ENCODE measurements at regions not wholly inside any gene's neighbourhood (a gene's known extent, or its start where the extent isn't known, plus 50 kb on each side); places are given as distances from the start of the nearest gene placed in this dataset.

DNA sequence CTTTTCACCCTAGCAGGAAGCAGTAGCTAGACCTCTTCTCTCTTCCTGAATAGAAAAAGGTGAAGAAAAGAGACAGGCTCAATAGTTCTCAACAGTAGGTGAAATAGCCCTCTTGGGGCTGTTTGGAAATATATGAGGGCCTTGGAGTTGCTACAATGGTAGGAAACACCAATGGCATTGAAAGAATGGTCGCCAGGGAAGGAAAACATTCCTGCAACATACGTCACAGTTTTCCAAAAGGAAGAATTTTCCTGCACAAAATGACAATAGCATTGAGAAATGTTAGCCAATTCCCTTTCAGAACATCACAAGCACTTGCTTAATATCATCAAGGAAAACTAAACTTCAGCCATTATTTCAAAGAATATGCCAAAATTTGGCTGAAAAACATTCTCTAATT, 484.5 kb downstream of the IGSF11 start:
- ATAC-seq (no peak), DNase-seq (ENCODE audit: low spot score in 2 of 2) (no peak)
- Mint-ChIP-seq H3K27ac (no peak overlapping the region), H3K36me3 (no peaks in the 10 kb centered on the region), H3K9me3 (peaks cover 0 to 1% of the 10 kb centered on the region in 2 donors)

DNA sequence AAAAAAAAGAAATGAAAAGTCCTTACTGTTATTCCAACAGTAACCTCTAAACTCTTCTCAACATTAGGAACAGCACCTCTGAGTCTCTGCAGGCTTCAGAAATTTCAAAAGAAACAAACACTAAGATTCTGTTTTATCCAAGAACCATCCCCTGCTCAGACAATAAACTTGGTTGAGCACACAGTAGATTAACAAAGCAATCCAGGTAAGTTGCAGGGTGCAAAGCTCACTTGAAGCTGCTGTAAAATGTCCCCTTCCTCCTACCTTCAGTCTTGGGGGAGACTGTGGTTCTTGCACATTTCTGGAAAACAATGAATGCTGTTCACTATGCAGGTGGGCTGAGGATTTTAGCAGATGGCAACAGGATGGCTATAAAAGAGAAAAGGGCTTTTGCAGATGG, 484.1 kb downstream of the IGSF11 start:
- no peak for ATAC-seq
- Mint-ChIP-seq H3K9me3 (no peaks in the 10 kb centered on the region), H3K27ac (no peak overlapping the region), H3K36me3 (no peaks in the 10 kb centered on the region)
- no peak for DNase-seq (ENCODE audit: low spot score in 2 of 2)

DNA sequence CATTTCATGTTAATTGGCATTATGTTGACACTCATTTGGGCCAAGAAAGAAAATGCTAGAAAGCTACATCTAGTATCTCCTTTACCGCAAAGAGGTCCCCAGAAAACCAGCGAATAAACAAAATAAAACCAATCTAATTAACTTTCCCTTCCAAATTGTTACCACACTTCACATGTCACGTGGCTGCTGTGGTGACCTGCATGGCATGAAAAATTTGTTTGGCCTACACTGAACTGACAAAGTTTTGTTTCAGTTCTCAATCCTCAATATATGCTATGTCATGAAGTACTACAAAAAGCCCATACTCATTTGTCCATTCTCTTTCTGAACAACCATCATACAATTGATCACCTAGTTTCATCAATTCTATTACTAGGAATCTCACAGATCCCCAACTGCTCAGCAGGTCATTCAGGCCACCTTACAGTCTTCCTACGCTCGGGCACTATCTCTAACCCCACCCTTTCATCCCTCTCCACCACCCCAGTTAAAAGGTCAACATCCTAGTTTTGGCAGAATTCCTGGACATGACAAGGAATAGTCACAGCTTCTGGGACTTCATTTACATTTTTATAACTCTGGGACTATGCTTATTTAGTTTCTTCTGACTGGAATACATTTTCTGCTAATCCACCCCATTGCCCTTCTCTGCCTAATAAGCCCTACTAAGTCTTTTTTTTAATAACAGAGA, 480.4 kb downstream of the IGSF11 start:
- peaks cover 0 to 4% of the 10 kb centered on the region in 2 donors for H3K9me3 Mint-ChIP-seq

DNA sequence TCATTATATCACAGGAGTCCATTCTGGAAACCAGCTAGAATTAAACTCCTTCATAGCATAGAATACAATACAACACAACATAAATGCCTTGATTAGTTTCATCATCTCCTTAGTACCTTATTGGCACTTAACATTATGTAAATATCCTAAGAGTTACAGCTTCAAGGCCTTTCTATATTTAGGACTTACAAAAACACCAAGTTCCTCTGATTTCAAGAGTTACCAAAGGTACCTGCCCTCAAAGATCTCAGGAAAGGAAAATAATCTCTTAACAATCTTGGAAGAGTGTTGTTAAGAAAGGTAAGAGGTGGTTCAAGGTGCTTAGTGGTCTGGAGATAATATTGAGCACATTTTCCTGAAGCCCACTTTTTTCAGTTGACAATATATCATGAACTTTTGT, 477.7 kb downstream of the IGSF11 start:
- Mint-ChIP-seq H3K27ac (no peak overlapping the region), H3K9me3 (peaks cover 5 to 11% of the 10 kb centered on the region in 2 donors), H3K36me3 (no peaks in the 10 kb centered on the region)
- ATAC-seq (no peak), DNase-seq (ENCODE audit: low spot score in 2 of 2) (no peak)

More for the DNA sequence above, 480.4 kb downstream of the IGSF11 start:
- no peaks in the 10 kb centered on the region for H3K36me3 Mint-ChIP-seq
- no peak for ATAC-seq
- DNase-seq (ENCODE audit: low spot score in 2 of 2) = no peak
- no peak overlapping the region for H3K27ac Mint-ChIP-seq

DNA sequence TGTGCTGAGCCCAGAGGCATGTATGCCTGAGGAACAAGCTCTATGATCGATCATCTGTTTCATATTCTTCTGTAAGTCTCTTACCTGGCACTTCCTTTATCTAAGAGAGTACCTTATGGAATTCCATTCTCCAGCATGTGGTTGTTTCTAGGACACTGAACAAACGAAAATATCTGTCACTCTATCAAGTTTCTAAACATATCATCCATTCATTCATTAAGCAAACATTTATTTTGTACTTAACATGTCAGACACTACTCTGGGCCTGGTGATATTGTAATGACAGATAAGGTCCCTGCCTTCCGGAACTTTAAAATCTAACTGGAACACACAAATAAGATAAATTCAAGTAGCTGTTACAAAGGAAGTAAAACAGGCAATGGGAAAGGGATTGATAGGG, 477.1 kb downstream of the IGSF11 start:
- Mint-ChIP-seq H3K9me3 (peaks cover 8 to 11% of the 10 kb centered on the region in 2 donors), H3K36me3 (no peaks in the 10 kb centered on the region), H3K27ac (no peak overlapping the region)
- ATAC-seq (no peak), DNase-seq (ENCODE audit: low spot score in 2 of 2) (no peak)

DNA sequence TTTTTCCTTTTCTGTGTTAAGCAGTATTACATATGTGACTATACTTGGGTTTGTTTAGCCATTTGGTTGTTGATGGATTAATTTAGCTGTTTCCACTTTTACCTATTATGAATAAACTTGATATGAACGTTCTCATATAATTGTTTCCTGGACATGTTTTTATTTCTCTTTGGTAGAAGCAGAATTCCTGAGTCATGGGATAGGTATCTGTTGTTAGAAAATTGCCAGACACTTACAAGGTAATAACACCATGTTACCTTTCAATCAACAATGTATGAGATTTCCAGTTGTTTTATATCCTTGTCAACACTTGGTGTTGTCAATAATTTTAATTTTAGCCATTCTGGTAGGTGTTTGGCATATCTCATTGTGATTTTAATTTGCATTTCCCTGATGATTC, 475.4 kb downstream of the IGSF11 start:
- ATAC-seq = no peak
- Mint-ChIP-seq H3K27ac (no peak overlapping the region), H3K36me3 (no peaks in the 10 kb centered on the region), H3K9me3 (peaks cover 8 to 11% of the 10 kb centered on the region in 2 donors)
- DNase-seq (ENCODE audit: low spot score in 2 of 2) = no peak

DNA sequence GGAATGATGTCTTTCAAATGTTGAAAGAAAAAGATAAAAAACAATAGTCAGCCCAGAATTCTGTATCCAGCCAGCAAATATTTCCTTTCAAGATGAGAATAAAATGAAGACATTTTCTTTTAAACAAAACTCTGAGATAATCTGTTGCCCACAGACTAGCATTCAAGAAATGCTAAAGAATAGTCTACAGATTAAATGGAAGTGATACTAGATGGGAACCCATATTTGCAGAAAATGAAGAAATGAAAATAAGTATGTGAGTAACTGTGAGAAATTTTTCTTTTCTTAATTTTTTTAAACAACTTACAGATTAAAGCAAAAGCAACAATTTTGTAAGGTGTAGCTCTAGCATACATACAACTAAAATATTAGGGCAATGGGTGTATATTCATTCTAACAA, 469.8 kb downstream of the IGSF11 start:
- peaks cover 15 to 17% of the 10 kb centered on the region in 2 donors for H3K9me3 Mint-ChIP-seq
- H3K36me3 Mint-ChIP-seq = no peaks in the 10 kb centered on the region
- ATAC-seq = no peak
- no peak for DNase-seq (ENCODE audit: low spot score in 2 of 2)
- H3K27ac Mint-ChIP-seq = no peak overlapping the region

DNA sequence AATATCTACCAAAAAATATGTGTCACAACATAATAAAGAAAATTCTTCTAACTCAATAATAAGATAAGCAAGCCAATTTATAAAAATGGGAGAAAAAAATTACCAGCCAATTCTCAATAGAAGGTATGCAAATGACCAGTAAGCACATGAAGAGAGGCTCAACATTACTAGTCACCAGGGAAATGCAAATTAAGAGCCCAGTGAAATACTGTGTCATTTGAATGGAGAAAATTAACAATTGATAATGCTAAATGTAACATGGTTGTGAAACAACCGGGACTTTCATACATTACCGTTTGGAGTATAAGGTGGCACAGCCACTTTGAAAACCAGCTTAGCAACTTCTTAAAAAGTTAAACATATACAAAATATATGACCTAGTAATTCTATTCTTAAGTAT, 460.7 kb downstream of the IGSF11 start:
- DNase-seq (ENCODE audit: low spot score in 2 of 2) (no peak), ATAC-seq (no peak)
- H3K27ac Mint-ChIP-seq = no peak overlapping the region
- H3K36me3 Mint-ChIP-seq = no peaks in the 10 kb centered on the region
- H3K9me3 Mint-ChIP-seq = peaks cover 9 to 14% of the 10 kb centered on the region in 2 donors

DNA sequence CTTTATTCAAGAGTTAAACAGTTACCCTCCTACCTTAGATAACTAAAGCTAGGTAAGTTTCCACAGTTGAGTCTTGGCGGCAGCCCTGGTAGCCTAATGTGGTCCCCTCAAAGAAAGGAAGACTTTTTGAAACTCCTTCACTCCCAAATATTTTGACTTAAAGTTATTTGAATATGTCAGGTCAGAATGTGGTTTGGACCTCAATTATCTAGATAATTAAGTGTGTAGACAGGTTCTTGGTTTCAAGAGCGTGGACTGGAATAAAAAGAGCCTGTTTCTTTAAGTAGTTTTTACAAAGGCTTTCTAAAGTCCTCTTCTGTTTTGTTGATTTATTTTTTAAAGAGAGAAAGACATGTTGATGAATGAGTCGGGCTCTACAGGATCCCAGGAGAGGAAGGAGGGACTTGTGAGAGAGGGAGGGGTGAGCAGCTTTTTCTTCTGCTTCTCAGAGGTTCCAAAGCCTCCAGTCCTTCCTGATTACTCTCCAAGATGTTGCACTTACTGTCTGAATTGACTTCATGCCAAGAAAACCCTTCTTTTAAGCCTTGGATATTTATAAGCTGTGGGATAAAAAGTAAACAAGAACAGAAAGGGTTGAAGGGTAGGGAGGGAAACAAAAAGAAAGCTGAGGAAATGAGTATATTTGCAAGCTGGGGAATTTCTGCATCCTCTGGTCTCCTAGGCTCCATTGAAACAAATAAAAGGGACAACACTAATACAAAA, 457.4 kb downstream of the IGSF11 start:
- no peaks in the 10 kb centered on the region for H3K36me3 Mint-ChIP-seq
- ATAC-seq (no peak), DNase-seq (ENCODE audit: low spot score in 2 of 2) (no peak)
- H3K27ac Mint-ChIP-seq = no peak overlapping the region
- peaks cover 0 to 5% of the 10 kb centered on the region in 2 donors for H3K9me3 Mint-ChIP-seq

DNA sequence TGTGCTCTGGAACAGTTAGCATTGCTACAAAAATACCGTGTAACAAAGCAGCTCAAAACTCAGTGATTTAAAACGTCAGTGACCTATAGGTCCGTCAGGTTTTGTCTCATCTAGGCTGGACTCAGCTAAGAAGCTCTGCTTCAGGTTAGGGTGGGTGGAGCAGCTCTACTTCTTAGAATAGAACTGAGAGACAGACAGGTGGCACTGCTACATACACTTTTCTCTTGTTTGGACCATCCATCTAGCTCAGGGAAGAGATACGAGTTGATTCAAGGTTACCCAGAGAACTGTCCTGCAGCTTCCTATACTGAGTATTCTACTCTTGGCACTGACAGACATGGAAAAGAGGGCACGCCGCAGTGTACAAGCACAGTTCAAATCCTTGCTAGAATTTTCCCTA, 456.1 kb downstream of the IGSF11 start:
- DNase-seq (ENCODE audit: low spot score in 2 of 2) = no peak
- Mint-ChIP-seq H3K9me3 (peaks cover 3 to 5% of the 10 kb centered on the region in 2 donors), H3K36me3 (no peaks in the 10 kb centered on the region), H3K27ac (no peak overlapping the region)
- ATAC-seq = no peak

DNA sequence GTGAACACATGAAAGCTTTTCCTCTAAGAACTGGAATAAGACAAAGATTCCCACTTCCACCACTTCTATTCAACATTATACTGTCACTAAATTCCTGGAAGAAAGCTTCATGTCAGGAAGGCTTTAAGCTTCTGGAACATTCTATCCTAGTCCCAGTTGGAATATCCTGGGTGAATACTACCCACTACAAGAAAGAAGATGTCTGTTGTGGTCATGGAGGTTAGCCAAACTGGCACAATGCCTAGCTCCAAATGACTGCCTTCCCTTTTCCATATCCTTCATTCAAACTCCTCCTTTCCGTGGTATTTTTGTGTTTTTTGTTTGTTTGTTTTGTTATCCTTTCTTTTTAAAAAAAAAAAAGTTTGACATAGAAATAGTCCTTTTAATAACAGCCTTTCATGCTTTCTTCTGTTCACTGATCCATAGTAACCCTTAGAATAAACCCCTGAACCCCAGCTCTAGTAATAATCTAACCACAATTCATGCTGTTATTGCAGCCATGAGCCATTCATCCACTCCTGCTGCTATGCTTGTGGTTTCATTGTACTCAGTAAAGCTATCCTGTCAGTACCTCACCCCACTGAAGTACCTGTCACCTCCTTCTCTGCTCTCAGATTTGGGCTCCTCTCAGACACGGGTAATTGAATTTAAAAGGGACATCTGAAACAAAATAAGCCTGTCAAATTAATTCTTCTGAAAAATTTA, 447.5 kb downstream of the IGSF11 start:
- ATAC-seq (no peak), DNase-seq (ENCODE audit: low spot score in 2 of 2) (no peak)
- Mint-ChIP-seq H3K36me3 (no peaks in the 10 kb centered on the region), H3K27ac (no peak overlapping the region), H3K9me3 (peaks cover 15 to 18% of the 10 kb centered on the region in 2 donors)

DNA sequence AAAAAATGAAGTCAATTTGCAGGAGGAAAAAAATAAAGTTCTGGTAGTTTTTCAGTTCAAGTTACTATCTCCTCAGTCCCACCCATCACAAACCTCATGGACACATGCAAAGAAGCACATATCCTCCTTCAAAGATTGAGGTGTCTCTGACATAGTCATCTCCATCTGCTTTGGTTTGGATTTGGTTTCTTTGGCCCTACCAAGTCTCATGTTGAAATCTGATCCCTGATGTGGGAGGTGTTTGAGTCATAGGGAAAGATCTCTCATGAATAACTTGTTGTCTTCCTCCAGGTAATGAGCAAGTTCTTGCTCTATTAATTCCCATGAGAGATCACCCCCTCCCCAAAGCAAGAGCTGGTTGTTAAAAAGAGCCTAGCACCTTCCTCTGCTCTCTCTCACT, 446.8 kb downstream of the IGSF11 start:
- H3K27ac Mint-ChIP-seq = no peak overlapping the region
- H3K36me3 Mint-ChIP-seq = no peaks in the 10 kb centered on the region
- DNase-seq (ENCODE audit: low spot score in 2 of 2) (no peak), ATAC-seq (no peak)
- peaks cover 13 to 18% of the 10 kb centered on the region in 2 donors for H3K9me3 Mint-ChIP-seq

DNA sequence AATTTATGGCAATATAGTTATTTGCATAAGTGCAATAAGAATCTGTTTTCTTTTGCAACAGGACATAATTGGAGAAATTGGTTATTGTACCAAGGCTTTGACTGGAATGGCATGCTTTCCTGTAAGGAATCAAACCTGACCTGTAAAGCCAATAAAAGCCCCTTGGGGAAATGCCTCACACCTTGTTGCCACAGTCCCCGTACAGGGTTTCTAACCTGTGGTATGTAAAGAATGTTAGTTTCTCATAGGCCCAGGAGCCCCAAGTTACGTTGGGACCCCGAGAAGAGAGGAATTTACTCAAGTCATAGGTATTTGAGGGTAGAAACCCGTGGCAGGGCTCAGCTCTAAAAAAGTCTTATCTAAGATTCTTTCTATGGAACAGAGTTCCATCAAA, 441.4 kb downstream of the IGSF11 start:
- DNase-seq (ENCODE audit: low spot score in 2 of 2) (no peak), ATAC-seq (no peak)
- Mint-ChIP-seq H3K27ac (no peak overlapping the region), H3K9me3 (peaks cover 17 to 20% of the 10 kb centered on the region in 2 donors), H3K36me3 (no peaks in the 10 kb centered on the region)

DNA sequence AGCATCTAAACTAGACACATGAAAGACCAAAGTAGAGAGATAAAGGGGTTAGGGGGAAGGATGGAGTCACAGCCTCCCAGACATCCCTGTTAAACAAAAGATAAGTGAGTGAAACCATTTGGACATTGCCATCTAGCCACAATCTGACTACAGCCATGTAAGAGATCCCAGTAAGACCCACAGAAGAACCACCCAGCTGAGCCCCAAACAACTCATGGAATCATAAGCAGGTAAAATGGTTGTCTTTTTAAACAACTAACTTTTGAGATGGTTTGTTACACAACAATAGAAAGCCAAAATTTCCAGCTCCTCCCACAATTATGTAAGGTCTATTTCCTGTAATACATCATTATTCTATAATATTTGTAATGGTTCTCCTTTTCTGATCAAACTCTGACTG, 437.5 kb downstream of the IGSF11 start:
- Mint-ChIP-seq H3K9me3 (peaks cover 5 to 9% of the 10 kb centered on the region in 2 donors), H3K27ac (no peak overlapping the region), H3K36me3 (no peaks in the 10 kb centered on the region)
- ATAC-seq (no peak), DNase-seq (ENCODE audit: low spot score in 2 of 2) (no peak)

DNA sequence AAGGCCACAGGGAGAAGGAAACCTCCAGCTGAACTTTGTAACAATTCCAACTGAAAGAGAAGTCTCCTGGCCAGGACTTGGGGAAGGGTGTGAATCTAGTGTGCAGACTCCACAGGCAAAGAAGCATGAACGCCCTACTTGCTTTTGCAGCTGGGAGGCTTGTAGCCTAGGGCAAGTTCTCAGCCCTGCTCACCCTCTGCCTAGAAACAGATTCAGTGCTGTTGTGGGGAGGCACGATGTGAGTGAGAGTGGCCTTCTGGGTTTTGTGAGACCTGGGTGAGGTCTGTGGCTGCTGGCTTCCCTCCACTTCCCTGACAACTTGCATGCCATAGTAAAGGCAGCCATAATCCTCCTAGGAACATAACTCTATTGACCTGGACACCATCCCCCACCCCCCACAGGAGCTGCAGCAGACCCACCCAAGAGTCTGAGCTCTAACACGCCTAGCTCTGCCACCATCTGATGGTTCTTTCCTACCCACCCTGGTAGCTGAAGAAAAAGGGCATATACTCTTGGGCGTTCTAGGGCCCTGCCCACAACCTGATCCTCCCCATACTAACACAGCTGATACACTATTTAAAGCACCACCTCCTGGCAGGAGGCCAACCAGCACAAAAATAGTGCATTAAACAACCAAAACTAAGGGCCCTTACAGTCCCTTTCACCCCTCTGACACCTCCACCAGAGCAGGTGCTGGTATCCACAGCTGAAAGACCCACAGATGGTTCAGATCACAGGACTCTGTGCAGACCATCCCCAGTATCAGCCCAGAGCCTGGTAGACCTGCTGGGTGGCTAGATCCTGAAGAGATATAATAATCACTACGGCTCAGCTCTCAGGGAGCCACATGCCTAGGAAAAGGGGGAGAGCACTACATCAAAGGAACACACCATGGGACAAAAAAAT, 426.5 kb downstream of the IGSF11 start:
- H3K27ac Mint-ChIP-seq = no peak overlapping the region
- H3K36me3 Mint-ChIP-seq = no peaks in the 10 kb centered on the region

DNA sequence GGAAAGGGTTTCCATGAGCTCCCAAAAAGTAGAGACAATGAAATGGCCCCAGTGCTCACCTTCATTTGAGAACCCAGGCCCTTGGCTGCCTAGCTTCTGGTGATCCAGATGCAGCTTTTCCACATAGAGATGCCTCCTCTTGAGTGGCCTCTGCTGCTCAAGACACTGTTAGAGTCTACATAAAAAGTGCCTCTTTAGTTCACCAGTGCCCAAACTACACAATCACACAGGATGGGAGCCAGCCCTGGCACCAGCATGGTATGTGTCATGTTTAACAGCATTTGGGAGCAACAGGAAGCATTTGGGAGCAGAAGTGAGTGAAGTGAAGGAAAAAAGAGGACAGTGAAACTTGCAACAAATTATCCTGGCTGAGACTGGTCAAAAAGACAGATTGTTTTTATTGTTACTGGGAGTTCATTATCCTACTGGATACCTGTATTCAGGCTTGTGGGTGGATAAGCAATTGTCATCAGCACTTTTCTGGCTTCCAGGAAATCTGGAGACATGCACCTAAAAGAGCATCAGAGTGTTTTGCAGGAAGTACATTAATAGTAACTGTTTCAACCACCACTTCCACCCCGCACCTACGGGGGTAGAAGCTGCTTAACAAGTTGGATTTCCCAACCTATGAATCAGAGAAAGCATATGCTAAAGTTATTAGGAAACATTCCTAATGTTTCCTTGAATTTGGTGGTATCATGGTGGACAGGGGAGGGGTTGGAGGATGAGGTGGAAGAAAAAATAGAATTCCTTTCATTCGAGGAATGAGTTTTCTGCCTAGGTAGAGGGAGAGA, 416.2 kb downstream of the IGSF11 start:
- no peak for ATAC-seq
- no peaks in the 10 kb centered on the region for H3K36me3 Mint-ChIP-seq

More for the DNA sequence above, 426.5 kb downstream of the IGSF11 start:
- peaks cover 25 to 29% of the 10 kb centered on the region in 2 donors for H3K9me3 Mint-ChIP-seq
- DNase-seq (ENCODE audit: low spot score in 2 of 2) (no peak), ATAC-seq (no peak)

More for the DNA sequence above, 416.2 kb downstream of the IGSF11 start:
- peaks cover 0 to 5% of the 10 kb centered on the region in 2 donors for H3K9me3 Mint-ChIP-seq
- DNase-seq (ENCODE audit: low spot score in 2 of 2) = no peak
- no peak overlapping the region for H3K27ac Mint-ChIP-seq

Data from activated naive CD4-positive, alpha-beta T cell treated with anti-CD3 and anti-CD28 coated beads, Interleukin-2, amount 50 U/mL, for 72 hours (primary cell).